ENCODE measurements at regions not wholly inside any gene's neighbourhood (a gene's known extent, or its start where the extent isn't known, plus 50 kb on each side); places are given as distances from the start of the nearest gene placed in this dataset.

DNA sequence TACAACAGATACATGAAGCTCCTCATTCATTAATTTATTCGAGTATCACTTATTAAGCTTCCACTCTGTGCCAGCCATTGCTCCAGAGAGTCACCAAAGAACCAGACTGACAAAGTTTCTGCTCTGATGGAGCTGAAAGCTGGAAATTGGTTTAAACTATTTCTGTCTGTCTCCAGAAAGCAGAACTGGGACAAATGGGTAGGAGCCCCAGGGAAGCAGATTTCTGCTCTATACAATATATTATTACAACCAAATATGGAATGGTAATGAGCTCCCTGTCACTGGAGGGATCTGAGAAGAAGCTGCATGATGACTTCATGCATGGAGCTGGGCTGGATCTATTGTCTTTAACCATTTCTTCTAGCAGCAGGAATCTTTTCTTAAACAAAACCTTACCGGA, 165.4 kb upstream of the ADO start:
- H3K4me3 ChIP-seq (ENCODE audit: low read depth, low read length): no peak overlapping the region
- DNase-seq (ENCODE audit: low read depth): no peak

DNA sequence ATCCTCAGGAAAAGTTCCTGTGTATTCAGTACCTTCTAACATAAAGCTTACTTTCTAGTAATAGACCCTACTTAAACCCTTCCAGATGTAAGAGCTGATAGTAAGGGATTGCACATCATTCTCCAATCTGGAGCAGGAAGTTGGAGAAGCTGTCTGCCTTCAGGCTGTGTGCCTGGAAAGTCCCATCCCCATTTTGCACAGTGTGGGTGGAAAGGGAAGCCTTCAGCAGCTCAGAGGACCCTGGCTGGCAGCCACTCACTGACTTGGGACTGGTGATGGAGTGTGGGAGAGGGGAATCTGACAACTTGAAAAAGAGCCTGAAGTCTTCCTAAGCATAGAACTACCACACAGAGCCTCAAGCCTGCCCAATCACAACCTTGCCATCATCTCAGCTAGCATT, 164.1 kb upstream of the ADO start:
- no peak for DNase-seq (ENCODE audit: low read depth)
- no peak overlapping the region for H3K4me3 ChIP-seq (ENCODE audit: low read depth, low read length)

- no peak overlapping the region for H3K4me3 ChIP-seq (ENCODE audit: low read depth, low read length)
These were observed 160.6 kb upstream of the ADO start for GRCh38 chr10:62643606-62644587.

GRCh38 chr10:62647375-62648092, 157.0 kb upstream of the ADO start:
- no peak overlapping the region for H3K4me3 ChIP-seq (ENCODE audit: low read depth, low read length)
- no peak for DNase-seq (ENCODE audit: low read depth)

More at GRCh38 chr10:62643606-62644587, 160.6 kb upstream of the ADO start:
- no peak for DNase-seq (ENCODE audit: low read depth)

GRCh38 chr10:62648921-62649320, 155.6 kb upstream of the ADO start:
- H3K4me3 ChIP-seq (ENCODE audit: low read depth, low read length): no peak overlapping the region
- DNase-seq (ENCODE audit: low read depth): no peak

- H3K4me3 ChIP-seq (ENCODE audit: low read depth, low read length): no peak overlapping the region
- DNase-seq (ENCODE audit: low read depth): no peak
These were observed 154.1 kb upstream of the ADO start for GRCh38 chr10:62650411-62650810.

GRCh38 chr10:62651341-62651740, 153.2 kb upstream of the ADO start:
- DNase-seq (ENCODE audit: low read depth): no peak
- H3K4me3 ChIP-seq (ENCODE audit: low read depth, low read length): no peak overlapping the region

DNA sequence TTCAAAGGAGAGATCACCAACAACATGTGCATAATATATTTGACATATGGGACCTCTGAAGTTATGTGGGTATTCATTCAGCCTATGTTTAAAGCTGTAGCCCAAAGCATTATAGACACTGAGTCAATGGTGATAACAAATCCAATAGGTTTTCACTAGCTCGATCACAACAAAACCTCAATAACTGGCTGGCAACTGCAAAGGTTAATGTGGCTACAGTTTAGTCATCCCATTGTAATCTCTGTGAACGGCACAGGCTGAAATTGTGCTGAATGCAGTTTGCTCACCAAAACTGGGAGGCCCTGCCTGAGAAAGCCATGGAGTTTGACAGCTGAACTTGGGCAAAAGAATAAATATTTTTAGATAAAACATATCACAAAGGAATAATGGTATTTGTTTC, 152.4 kb upstream of the ADO start:
- peak; percentile 45 for DNase-seq (ENCODE audit: low read depth)
- H3K4me3 ChIP-seq (ENCODE audit: low read depth, low read length): no peak overlapping the region

GRCh38 chr10:62652564-62652963, 152.0 kb upstream of the ADO start:
- no peak overlapping the region for H3K4me3 ChIP-seq (ENCODE audit: low read depth, low read length)

DNA sequence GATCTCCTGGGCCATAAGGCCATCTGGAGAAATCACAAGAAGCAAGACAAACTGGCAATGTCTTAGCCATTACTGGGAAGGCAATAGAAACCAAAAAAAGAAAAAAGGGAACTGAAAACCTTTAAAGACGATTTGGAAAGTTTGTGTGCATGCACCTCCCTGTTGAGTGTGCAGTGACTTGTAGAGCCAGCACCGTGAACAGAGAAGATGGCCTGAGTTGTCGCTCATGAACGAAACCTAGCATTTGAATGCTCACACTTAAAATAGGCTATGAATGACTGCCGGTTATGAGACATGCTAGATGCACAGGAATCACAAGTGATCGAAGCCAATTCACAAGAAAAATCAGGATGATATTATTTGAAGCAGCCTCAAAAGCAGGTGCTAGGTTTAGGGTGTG, 151.3 kb upstream of the ADO start:
- no peak overlapping the region for H3K4me3 ChIP-seq (ENCODE audit: low read depth, low read length)
- no peak for DNase-seq (ENCODE audit: low read depth)

More at GRCh38 chr10:62652564-62652963, 152.0 kb upstream of the ADO start:
- DNase-seq (ENCODE audit: low read depth): no peak

GRCh38 chr10:62654966-62655336, 149.6 kb upstream of the ADO start:
- DNase-seq (ENCODE audit: low read depth): no peak
- no peak overlapping the region for H3K4me3 ChIP-seq (ENCODE audit: low read depth, low read length)

GRCh38 chr10:62655337-62655994, 149.1 kb upstream of the ADO start:
- H3K4me3 ChIP-seq (ENCODE audit: low read depth, low read length): no peak overlapping the region
- no peak for DNase-seq (ENCODE audit: low read depth)

- H3K4me3 ChIP-seq (ENCODE audit: low read depth, low read length): no peak overlapping the region
- no peak for DNase-seq (ENCODE audit: low read depth)
These were observed 147.2 kb upstream of the ADO start for GRCh38 chr10:62657244-62657835.

DNA sequence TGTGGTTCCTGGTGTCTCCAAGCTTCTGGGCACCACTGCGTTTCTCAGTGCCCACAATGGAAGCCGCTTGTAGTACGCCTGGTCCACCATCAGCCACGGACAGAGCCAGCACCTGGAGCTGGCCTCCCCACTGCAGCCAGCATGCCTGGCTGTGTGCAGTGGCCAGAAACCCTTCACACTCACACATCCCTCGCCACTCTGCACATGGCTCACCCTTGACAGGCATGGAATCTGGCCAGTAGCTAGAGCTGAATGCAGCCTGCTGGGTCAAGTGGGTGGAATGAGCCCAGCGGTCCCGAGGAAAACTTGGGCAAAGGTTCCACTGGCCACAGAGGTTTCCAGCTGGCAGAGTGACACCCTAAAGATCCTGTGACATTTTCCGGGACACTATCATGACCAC, 146.0 kb upstream of the ADO start:
- H3K4me3 ChIP-seq (ENCODE audit: low read depth, low read length): no peak overlapping the region
- DNase-seq (ENCODE audit: low read depth): no peak

GRCh38 chr10:62661143-62661542, 143.4 kb upstream of the ADO start:
- DNase-seq (ENCODE audit: low read depth): no peak

GRCh38 chr10:62662486-62662885, 142.0 kb upstream of the ADO start:
- no peak for DNase-seq (ENCODE audit: low read depth)
- no peak overlapping the region for H3K4me3 ChIP-seq (ENCODE audit: low read depth, low read length)

More at GRCh38 chr10:62661143-62661542, 143.4 kb upstream of the ADO start:
- H3K4me3 ChIP-seq (ENCODE audit: low read depth, low read length): no peak overlapping the region

GRCh38 chr10:62665771-62666170, 138.7 kb upstream of the ADO start:
- DNase-seq (ENCODE audit: low read depth): no peak
- no peak overlapping the region for H3K4me3 ChIP-seq (ENCODE audit: low read depth, low read length)

DNA sequence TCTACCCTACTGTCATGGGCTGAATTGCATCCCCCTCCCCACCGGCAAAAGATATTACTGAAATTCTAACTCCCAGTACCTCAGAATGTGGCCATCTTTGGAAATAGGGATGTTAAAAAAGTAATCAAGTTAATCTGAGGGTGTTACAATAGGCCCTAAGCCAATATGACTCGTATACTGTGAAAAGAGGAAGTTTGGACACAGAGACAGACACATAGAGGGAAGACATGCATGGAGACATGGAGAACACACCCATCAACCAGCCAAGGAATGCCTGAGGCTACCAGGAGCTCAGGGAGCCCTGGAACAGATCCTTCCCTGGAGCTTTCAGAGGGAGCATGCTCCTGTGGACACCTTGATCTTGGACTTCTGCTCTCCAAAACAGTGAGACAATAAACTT, 138.2 kb upstream of the ADO start:
- DNase-seq (ENCODE audit: low read depth): no peak

DNA sequence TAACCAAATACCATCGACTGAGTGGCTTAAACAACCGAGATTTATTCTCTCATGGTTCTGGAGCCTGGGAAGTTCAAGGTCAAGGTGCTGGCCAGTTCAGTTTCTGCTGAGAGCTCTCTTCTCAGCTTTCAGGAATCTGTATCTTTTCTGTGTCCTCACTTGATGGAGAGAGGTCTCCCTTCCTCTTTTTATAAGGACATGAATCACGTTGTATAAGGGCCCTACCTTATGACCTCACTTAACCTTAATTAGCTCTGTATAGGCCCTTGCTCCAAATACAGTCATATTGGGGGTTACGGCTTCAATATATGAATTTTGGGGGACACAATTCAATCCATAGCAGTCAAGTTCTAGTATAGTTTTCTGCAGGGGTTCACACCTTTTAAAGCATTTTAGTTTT, 135.2 kb upstream of the ADO start:
- H3K4me3 ChIP-seq (ENCODE audit: low read depth, low read length): no peak overlapping the region
- DNase-seq (ENCODE audit: low read depth): no peak

More for the DNA sequence above, 138.2 kb upstream of the ADO start:
- no peak overlapping the region for H3K4me3 ChIP-seq (ENCODE audit: low read depth, low read length)

DNA sequence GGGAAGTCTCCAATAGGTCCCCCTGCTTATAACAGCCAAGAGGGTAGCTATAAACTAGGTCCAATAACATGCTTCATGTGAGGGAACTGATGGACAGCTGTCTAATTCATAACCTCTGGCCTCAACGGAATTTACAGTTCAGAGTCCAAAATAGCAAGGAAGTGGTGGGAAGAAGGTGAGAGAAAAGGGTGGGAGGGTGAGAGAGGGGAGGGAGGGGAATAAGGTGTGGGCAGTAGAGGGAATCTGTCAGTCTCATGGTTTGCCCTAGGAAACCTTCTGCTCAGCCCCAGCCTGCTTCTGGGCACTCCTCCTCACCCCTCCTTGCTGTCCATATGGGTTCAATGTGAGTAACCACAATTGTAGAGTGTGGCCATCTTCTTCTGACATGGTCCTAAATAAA, 133.4 kb upstream of the ADO start:
- no peak overlapping the region for H3K4me3 ChIP-seq (ENCODE audit: low read depth, low read length)
- no peak for DNase-seq (ENCODE audit: low read depth)

Measured in skeletal muscle cell (primary cell).